DOHH2 (cell line): ENCODE measurements at regions not wholly inside any gene's neighbourhood (a gene's known extent, or its start where the extent isn't known, plus 50 kb on each side); places are given as distances from the start of the nearest gene placed in this dataset.

Experiments used
- CTCF ChIP-seq: fragments of 200-600 bp; sonication (generic); IDR thresholded peaks from one replicate; pipeline ENCODE4 v1.5.1; 2014; ENCODE audit warnings: antibody characterized with exemption, mild to moderate bottlenecking, low read depth, low read length; ENCODE audit not compliant: poor library complexity, severe bottlenecking
- EZH2phosphoT487 ChIP-seq: fragments of 200-600 bp; sonication (generic); IDR thresholded peaks from 2 replicates; pipeline ENCODE4 v1.6.1; 2017; ENCODE audit warnings: borderline replicate concordance, mild to moderate bottlenecking, antibody characterized with exemption, low read length, moderate library complexity, mixed read lengths

DNA sequence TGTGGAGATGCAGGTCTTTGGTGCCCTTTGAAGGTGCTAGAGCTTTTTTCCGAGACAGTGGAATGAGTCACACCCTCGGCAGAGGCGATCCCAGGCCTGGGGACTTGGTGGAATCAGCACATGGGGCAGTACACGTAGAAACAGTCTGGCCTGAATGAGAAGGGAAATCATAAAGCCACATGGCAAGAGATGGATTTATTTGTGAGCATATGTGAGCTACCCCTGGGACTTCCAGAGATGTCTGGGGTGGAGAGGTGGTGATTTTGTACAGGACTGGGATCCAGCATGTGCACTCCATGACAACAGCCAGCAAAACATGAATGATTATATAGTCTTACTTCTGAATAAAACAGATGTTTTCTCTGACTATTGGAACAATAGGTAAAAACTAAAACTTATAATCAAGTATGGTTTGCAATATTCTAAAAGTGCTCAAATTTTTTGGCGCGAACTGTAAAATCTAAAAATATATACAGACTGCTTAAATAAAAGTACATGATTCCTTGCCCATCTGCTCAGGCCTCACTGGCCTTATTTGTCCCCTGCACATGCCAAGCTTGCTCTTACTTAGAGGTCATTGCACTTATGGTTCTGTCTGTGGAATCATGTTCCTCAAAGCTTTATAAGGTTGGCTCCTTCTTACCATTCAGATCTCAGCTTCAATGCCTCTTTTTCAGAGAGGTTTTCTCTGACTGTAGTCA lies 54.7 kb upstream of the SMARCA2 start:
- TF ChIP-seq CTCF (no peak), EZH2phosphoT487 (no peak)
